ENCODE measurements at regions not wholly inside any gene's neighbourhood (a gene's known extent, or its start where the extent isn't known, plus 50 kb on each side); places are given as distances from the start of the nearest gene placed in this dataset.

- DNase-seq (ENCODE audit: low spot score): no peak
Observed at GRCh38 chr4:123990310-123990870, 593.8 kb downstream of the SPRY1 start.

- no peak for DNase-seq (ENCODE audit: low spot score)
Observed at GRCh38 chr4:123994917-123995316, 598.3 kb downstream of the SPRY1 start.

GRCh38 chr4:123995936-123996335 lies 599.3 kb downstream of the SPRY1 start:
- DNase-seq (ENCODE audit: low spot score): no peak

- no peak for DNase-seq (ENCODE audit: low spot score)
Observed at GRCh38 chr4:123996718-123997510, 600.3 kb downstream of the SPRY1 start.

- DNase-seq (ENCODE audit: low spot score): no peak
Observed at GRCh38 chr4:123997776-123998449, 601.3 kb downstream of the SPRY1 start.

GRCh38 chr4:124000233-124000632 lies 603.6 kb downstream of the SPRY1 start:
- no peak for DNase-seq (ENCODE audit: low spot score)

- no peak for DNase-seq (ENCODE audit: low spot score)
Observed at GRCh38 chr4:124015766-124016165, 619.2 kb downstream of the SPRY1 start.

- no peak for DNase-seq (ENCODE audit: low spot score)
Observed at GRCh38 chr4:124017185-124017785, 620.7 kb downstream of the SPRY1 start.

- DNase-seq (ENCODE audit: low spot score): no peak
Observed at GRCh38 chr4:124018383-124019317, 622.1 kb downstream of the SPRY1 start.

- DNase-seq (ENCODE audit: low spot score): no peak
Observed at GRCh38 chr4:124019749-124020549, 623.4 kb downstream of the SPRY1 start.

GRCh38 chr4:124025000-124025399 lies 628.4 kb downstream of the SPRY1 start:
- DNase-seq (ENCODE audit: low spot score): no peak

GRCh38 chr4:124025428-124025827 lies 628.8 kb downstream of the SPRY1 start:
- DNase-seq (ENCODE audit: low spot score): no peak

GRCh38 chr4:124028182-124028581 lies 631.6 kb downstream of the SPRY1 start:
- no peak for DNase-seq (ENCODE audit: low spot score)

- DNase-seq (ENCODE audit: low spot score): no peak
Observed at GRCh38 chr4:124030147-124030546, 633.6 kb downstream of the SPRY1 start.

GRCh38 chr4:124032035-124032434 lies 635.4 kb downstream of the SPRY1 start:
- no peak for DNase-seq (ENCODE audit: low spot score)

GRCh38 chr4:124035364-124036041 lies 638.9 kb downstream of the SPRY1 start:
- no peak for DNase-seq (ENCODE audit: low spot score)

GRCh38 chr4:124037236-124037635 lies 640.6 kb downstream of the SPRY1 start:
- DNase-seq (ENCODE audit: low spot score): no peak

- no peak for DNase-seq (ENCODE audit: low spot score)
Observed at GRCh38 chr4:124044330-124044729, 647.7 kb downstream of the SPRY1 start.

GRCh38 chr4:124044867-124045266 lies 648.3 kb downstream of the SPRY1 start:
- DNase-seq (ENCODE audit: low spot score): no peak

GRCh38 chr4:124046190-124046589 lies 649.6 kb downstream of the SPRY1 start:
- DNase-seq (ENCODE audit: low spot score): no peak
